ENCODE measurements at regions not wholly inside any gene's neighbourhood (a gene's known extent, or its start where the extent isn't known, plus 50 kb on each side); places are given as distances from the start of the nearest gene placed in this dataset.

DNA sequence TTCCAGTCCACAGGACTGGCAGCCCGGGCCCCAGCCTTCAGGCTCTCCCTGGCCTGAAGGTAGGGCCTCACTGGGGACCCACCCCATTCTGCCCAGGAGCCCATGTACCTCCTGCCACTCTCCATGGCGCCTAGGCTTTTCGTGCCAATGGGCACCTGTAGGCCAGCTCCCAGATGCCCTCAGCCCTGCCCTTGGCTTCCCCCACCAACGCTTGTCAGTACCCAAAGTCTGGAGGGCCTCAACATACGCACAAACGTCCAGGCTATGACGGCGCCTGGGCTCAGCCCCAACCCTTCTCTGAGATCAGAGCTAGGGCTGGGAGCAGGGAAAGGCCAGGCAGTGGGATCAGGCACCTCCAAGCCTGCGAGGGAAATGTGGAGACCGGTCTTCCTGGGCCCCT lies 816.9 kb upstream of the LUZP2 start:
- TF ChIP-seq, protein P1, sequence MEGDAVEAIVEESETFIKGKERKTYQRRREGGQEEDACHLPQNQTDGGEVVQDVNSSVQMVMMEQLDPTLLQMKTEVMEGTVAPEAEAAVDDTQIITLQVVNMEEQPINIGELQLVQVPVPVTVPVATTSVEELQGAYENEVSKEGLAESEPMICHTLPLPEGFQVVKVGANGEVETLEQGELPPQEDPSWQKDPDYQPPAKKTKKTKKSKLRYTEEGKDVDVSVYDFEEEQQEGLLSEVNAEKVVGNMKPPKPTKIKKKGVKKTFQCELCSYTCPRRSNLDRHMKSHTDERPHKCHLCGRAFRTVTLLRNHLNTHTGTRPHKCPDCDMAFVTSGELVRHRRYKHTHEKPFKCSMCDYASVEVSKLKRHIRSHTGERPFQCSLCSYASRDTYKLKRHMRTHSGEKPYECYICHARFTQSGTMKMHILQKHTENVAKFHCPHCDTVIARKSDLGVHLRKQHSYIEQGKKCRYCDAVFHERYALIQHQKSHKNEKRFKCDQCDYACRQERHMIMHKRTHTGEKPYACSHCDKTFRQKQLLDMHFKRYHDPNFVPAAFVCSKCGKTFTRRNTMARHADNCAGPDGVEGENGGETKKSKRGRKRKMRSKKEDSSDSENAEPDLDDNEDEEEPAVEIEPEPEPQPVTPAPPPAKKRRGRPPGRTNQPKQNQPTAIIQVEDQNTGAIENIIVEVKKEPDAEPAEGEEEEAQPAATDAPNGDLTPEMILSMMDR (IDR thresholded peaks at IDR 0.05), result no peak
- intact Hi-C loops (cut with DNase I), result no loop called here
- Histone ChIP-seq H3K27ac (no peak overlapping the region), H3K4me1 (no peaks in the 10 kb centered on the region), H3K27me3 (ENCODE audit: low read depth) (no peaks in the 10 kb centered on the region), H3K4me3 (no peak overlapping the region), H3K9me3 (no peaks in the 10 kb centered on the region), H3K36me3 (no peaks in the 10 kb centered on the region)
- no peak for DNase-seq
- peak in 1 of 2 donors; percentile 25 for ATAC-seq

- H3K27me3 ChIP-seq (ENCODE audit: low read depth), result no peaks in the 10 kb centered on the region
- no peak overlapping the region for H3K4me3 ChIP-seq
- no peak overlapping the region for H3K27ac ChIP-seq
- no peaks in the 10 kb centered on the region for H3K36me3 ChIP-seq
- intact Hi-C loops (cut with DNase I), result no loop called here
- H3K9me3 ChIP-seq, result no peaks in the 10 kb centered on the region
- peak; percentile 41 for DNase-seq
- TF ChIP-seq, protein P1 (IDR thresholded peaks at IDR 0.05), result no peak
- peak in 1 of 2 donors; percentile 19 for ATAC-seq
- H3K4me1 ChIP-seq, result no peaks in the 10 kb centered on the region
These were observed 816.2 kb upstream of the LUZP2 start for GRCh38 chr11:23680488-23681230.

DNA sequence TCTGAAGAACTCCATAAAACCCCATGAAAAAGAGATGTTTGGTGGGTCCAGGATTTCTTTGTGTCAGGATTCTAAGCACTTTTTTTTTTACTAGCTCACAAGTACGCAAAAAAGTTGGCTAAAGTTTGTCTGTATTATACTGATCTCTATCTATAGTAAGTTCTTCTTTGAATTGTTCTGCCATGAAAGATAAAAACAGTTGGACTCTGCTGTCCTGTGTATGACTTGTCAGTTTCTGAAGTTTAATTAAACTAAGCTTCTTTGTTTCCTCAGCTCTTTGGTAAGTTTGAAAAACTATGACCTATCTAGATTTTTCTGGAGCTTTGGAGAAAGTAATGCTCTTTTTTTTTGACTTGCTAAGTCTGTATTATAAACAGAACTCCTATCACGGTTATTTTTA lies 812.2 kb upstream of the LUZP2 start:
- ATAC-seq (no peak), DNase-seq (no peak)
- no peaks in the 10 kb centered on the region for H3K36me3 ChIP-seq
- intact Hi-C loops (cut with DNase I), result no loop called here
- TF ChIP-seq, protein P1 (IDR thresholded peaks at IDR 0.05), result no peak
- H3K4me3 ChIP-seq, result no peak overlapping the region
- H3K27me3 ChIP-seq (ENCODE audit: low read depth), result no peaks in the 10 kb centered on the region
- H3K9me3 ChIP-seq, result no peaks in the 10 kb centered on the region
- H3K4me1 ChIP-seq, result no peaks in the 10 kb centered on the region
- H3K27ac ChIP-seq, result no peak overlapping the region

- ATAC-seq, result no peak
- H3K4me1 ChIP-seq, result no peaks in the 10 kb centered on the region
- no peak for DNase-seq
- TF ChIP-seq, protein P1 (IDR thresholded peaks at IDR 0.05), result no peak
- H3K36me3 ChIP-seq, result no peaks in the 10 kb centered on the region
- H3K27ac ChIP-seq, result no peak overlapping the region
- H3K27me3 ChIP-seq (ENCODE audit: low read depth), result no peaks in the 10 kb centered on the region
- no peaks in the 10 kb centered on the region for H3K9me3 ChIP-seq
- intact Hi-C loops (cut with DNase I), result no loop called here
- no peak overlapping the region for H3K4me3 ChIP-seq
These were observed 808.9 kb upstream of the LUZP2 start for GRCh38 chr11:23687991-23688390.

GRCh38 chr11:23688411-23688810 lies 808.4 kb upstream of the LUZP2 start:
- Histone ChIP-seq H3K27me3 (ENCODE audit: low read depth) (no peaks in the 10 kb centered on the region), H3K4me1 (no peaks in the 10 kb centered on the region), H3K9me3 (no peaks in the 10 kb centered on the region), H3K36me3 (no peaks in the 10 kb centered on the region), H3K27ac (no peak overlapping the region), H3K4me3 (no peak overlapping the region)
- ATAC-seq (no peak), DNase-seq (no peak)
- intact Hi-C loops (cut with DNase I), result no loop called here
- TF ChIP-seq, protein P1 (IDR thresholded peaks at IDR 0.05), result no peak

Data from lower lobe of right lung (tissue), 2 donors.